Urothelium cell line (cell line): ENCODE measurements at regions not wholly inside any gene's neighbourhood (a gene's known extent, or its start where the extent isn't known, plus 50 kb on each side); places are given as distances from the start of the nearest gene placed in this dataset.

ENCODE experiments used
- DNase-seq: peaks from one replicate; pipeline ENCODE4 v3.0.0; 2011; ENCODE audit warnings: low spot score, mixed read lengths
- FAIRE-seq: peaks from 2 replicates; lab custom pipeline; 2011; peaks lifted over from hg19 to GRCh38; lab: Jason Lieb, UNC

GRCh38 chr14:87079416-87079815, 913.6 kb downstream of the GALC start:
- FAIRE-seq (no peak), DNase-seq (no peak)

DNA sequence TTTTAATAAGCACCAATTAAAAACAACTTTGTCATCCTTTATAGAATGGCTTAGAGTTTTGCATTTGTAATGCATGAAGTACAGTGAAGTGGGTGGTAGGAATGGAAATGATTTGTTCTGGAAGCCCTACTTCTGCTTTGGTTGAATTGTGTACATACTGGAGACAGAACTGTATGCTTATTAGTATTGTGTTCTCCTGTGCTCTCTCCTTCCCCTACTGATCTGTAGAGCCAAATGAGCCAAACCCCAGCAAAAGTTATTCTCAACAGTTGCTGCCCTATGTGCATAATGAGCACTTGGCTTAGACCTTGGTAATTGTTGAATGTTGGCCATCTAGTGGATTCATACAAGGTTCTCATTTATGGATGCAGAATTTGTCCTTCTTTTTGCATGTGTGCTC, 916.1 kb downstream of the GALC start:
- no peak for FAIRE-seq
- DNase-seq = no peak

DNA sequence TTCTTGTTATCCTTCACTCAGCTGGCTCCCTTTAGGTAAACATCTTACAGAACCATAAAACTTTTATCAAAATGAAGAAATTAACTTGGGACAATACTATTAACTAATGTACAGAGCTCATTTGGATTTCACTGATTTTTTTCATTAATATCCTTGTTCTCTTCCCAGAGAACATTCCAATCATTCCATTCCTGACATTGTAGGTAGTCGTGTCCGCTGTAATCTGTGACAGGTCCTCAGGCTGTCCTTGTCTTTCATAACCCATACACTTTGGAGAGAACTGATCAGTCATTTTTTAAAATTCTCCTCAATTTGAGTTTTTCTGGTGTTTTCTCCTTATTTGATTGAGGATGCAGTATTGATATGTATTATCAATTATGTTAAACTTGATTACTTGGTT, 916.8 kb downstream of the GALC start:
- DNase-seq = peak; percentile 22
- FAIRE-seq = no peak

DNA sequence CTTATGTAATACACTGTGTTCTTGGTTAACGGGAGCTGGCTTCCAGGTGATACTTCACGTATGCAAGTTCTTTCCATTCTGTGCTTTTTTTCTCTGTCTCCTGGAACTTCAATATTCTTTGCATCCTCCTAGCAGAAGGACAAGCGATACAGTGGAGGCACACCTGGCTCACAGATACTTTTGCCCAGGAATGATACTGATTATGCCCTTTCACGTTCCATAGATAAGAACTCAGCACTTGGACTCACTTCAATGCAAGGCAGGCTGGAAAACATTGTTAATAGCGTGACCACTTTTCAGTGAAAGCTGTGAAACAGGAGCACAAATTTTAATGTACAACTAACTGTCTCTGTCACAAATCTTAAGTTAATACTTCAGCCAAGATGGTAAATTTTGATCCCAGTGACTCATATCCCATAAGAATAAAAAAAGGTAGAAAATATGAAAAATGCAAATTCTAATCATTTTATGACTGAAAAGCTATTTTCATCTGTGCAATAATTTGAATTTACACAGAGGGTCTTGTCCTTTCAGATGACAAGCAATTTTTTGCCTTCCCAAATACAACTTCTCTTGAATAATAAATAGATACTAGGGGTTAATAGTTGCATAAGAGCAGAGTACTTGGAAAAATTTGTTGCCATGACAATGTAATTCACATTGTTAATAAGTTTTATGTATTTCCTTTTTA, 919.0 kb downstream of the GALC start:
- FAIRE-seq (no peak), DNase-seq (no peak)

DNA sequence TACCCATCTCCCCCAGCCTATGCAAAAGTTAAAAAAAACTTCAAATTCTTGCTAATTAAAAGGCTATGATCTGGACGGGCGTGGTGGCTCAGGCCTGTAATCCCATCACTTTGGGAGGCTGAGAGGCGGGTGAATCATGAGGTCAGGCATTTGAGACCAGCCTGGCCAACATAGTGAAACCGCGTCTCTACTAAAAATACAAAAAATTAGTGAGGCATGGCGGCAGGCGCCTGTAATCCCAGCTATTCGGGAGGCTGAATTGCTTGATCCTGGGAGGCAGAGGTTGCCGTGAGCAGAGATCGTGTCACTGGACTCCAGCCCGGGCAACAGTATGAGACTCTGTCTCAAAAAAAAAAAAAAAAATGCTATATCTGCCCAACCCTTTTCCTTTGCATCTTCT, 925.4 kb downstream of the GALC start:
- DNase-seq (no peak), FAIRE-seq (no peak)

GRCh38 chr14:87067061-87067460, 925.9 kb downstream of the GALC start:
- no peak for FAIRE-seq

DNA sequence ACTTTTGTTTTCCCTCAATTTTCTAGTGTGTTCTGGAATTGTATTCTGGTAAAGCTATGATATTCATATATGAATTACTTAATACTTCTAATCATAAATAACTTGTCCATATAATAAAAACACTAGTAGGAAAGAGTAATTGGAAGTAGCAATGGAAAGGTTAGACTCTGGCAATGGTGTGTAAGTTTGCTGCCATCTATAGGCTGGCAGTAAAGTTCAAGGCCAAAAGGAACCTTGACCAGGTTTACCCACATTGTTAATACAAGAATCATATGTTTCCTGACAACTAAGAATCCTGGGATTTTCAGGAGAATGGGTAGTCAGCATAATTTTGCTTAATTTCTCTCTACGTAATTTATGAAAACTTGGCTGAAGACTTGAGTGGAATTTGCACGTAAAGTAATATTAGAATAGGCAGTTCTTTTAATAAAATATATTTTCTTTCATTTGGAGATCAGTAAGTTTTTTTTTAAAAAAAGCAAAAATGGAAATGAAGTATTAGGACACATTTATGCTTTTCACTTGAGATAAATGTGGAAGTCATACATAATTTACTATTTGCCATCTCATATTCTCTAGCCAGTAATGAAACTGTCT, 926.7 kb downstream of the GALC start:
- FAIRE-seq (no peak), DNase-seq (peak; percentile 20)

More at GRCh38 chr14:87067061-87067460, 925.9 kb downstream of the GALC start:
- no peak for DNase-seq

DNA sequence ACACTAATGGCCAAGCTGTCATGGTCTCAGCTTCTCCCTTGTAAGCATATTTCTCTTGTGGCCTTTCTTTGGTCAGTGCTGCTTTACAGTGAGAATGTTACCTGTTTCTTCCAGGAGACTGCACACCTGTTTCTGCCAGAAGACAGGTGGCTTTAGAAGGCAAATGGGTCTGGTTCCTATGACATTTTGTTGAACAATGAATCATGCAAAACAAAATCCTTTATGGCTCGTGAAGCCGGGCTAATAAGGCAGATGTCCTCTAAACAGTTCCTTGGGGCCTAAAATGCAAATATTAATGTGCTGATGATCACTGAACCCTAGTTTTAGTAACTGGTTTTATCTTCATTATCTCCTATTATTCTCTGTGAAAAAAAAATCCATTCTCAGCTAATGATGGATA, 927.6 kb downstream of the GALC start:
- FAIRE-seq = no peak
- DNase-seq = no peak

GRCh38 chr14:87063181-87063580, 929.8 kb downstream of the GALC start:
- FAIRE-seq (no peak), DNase-seq (no peak)

GRCh38 chr14:87060405-87060804, 932.6 kb downstream of the GALC start:
- DNase-seq (no peak), FAIRE-seq (no peak)

GRCh38 chr14:87059060-87059839, 933.7 kb downstream of the GALC start:
- no peak for DNase-seq
- no peak for FAIRE-seq

GRCh38 chr14:87055007-87055406, 938.0 kb downstream of the GALC start:
- DNase-seq (no peak), FAIRE-seq (no peak)

GRCh38 chr14:87052646-87053225, 940.2 kb downstream of the GALC start:
- DNase-seq = no peak
- FAIRE-seq = no peak

- FAIRE-seq (no peak), DNase-seq (no peak)
Measured at GRCh38 chr14:87050421-87050820, 942.6 kb downstream of the GALC start.

GRCh38 chr14:87049950-87050349, 943.0 kb downstream of the GALC start:
- FAIRE-seq = no peak
- peak; percentile 29 for DNase-seq

DNA sequence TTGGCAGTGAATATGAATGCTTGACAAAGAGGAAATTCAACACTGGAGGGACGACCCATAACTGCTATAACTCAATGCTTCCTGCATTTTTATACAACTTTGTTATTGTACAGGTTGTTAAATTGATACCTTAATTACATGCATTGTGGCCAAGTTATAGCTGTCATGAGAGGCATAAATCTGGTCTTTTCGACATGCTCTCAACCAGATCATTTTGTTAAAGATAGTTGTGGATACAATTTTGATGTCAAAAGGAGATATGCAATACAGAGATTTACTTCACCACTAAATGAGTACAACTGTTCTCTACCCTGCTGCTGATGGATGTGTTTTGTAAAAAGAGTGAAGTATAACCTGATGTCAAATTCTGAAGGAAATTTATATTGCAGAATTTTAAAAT, 946.0 kb downstream of the GALC start:
- FAIRE-seq = no peak
- no peak for DNase-seq

DNA sequence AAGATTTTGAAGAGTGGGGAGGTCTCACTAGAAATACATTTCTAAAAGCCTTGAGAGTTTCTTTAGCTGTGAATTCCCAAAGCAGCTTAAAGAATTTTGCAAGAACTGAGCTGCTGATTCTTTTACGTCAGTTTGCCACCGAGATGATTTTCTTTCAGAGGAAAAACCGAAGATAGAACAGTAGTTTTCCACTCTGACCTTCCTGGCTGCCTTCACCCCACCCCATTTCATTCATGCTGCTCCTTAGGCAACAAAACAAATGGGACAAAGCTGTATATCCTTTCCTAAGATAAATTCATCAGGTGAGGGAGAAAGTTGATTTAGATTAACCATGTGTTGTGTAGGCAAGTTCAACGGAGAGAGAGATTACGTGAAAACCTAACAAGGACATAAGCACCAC, 947.0 kb downstream of the GALC start:
- FAIRE-seq = no peak
- no peak for DNase-seq

- no peak for FAIRE-seq
- DNase-seq = no peak
Measured at GRCh38 chr14:87045246-87045645, 947.7 kb downstream of the GALC start.

DNA sequence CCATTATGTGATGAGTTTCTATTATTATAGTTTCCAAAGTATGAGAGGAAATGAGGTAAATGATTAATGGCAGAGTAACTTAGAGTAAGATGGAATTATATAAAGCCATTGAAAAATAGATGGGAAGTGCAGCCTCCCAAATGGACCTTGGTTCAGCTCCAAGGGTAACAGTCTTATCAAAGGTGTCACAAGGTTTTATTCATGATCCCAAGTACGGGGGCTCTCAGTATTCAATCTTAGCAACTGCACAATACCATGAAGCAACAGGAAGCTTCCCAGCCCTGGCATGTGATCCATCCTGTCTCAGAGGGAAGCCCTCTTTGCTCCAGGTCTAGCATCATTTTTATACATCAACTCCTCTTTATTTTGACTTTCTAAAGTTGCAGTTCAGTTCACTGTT, 948.2 kb downstream of the GALC start:
- FAIRE-seq = no peak

GRCh38 chr14:87043667-87044200, 949.2 kb downstream of the GALC start:
- FAIRE-seq (no peak), DNase-seq (no peak)

More for the DNA sequence above, 948.2 kb downstream of the GALC start:
- no peak for DNase-seq

DNA sequence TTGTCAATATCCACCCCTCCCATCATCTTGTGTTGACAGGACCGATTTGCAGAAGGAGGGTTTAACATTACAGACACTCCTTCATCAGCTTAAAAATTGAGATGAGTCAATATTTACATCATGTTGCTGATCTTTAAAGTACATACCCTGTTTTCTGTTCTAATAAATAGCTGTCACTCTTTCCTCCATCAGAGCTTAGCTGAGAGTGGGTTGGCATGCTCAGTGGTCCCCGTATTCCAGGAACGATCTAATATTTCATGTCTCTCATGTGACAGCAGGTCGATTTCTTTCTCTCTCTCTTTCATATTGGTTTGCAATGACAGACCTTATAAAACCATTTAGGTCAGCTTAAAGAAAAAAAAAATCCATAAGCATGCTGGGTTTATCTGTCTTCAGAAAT, 950.6 kb downstream of the GALC start:
- FAIRE-seq (no peak), DNase-seq (no peak)
